HG03378 (cell line): ENCODE measurements at regions not wholly inside any gene's neighbourhood (a gene's known extent, or its start where the extent isn't known, plus 50 kb on each side); places are given as distances from the start of the nearest gene placed in this dataset.

Experiments used
- ATAC-seq: cut with Tn5 transposase; IDR thresholded peaks from one replicate; pipeline ENCODE4 v1.9.1; 2021; ENCODE audit warnings: mild to moderate bottlenecking, moderate library complexity; ENCODE audit not compliant: unreplicated experiment

DNA sequence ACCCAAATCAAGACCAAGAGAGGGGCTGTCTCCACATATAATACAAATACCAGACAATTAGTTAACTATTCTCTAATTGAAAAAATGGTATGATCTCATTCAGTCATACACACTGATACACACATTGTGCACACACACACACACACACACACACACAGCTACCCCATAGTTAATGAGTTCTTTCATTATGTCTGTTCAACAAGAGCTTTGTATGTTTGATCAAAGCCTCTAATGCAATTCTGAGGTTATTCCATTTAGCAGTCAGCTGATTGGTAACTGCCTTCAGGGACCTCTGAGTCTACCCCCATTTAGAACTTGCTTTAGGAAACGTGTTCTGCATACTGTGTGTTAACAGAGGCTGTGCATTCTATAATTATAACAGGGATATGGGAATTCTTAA lies 741.4 kb upstream of the LRRTM4 start:
- no peak for ATAC-seq

DNA sequence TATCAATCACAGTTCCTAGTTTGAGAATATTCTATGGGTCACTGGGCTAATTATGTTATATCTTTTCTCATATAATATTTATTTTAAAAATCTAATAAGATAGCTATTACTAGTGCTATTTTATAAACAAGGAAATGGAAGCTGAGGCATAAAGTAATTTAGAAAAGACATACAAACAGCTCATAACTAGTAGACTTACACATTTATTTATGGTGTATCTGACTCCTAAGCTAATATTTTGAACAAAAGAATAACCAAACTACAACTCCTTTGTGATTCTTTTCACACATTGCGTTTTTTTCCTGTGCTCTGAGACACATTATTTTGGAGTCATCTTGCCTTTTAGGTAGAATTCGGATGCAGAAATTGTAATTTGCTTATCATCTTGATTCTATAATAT lies 742.0 kb upstream of the LRRTM4 start:
- ATAC-seq: no peak

DNA sequence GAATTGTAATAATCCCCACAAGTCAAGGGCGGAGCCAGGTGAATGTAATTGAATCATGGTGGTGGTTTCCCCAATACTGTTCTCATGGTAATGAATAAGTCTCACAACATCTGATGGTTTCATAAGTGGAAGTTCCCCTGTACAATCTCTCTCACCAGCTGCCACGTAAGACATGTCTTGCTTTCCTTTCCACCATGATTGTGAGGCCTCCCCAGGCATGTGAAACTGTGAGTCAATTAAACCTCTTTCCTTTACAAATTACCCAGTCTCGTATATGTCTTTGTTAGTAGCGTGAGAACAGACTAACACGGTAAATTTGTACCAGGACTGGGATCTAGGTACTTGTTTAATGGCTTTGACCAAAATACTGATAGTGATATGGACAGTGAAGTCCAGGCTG lies 744.3 kb upstream of the REG3G start:
- ATAC-seq: no peak

DNA sequence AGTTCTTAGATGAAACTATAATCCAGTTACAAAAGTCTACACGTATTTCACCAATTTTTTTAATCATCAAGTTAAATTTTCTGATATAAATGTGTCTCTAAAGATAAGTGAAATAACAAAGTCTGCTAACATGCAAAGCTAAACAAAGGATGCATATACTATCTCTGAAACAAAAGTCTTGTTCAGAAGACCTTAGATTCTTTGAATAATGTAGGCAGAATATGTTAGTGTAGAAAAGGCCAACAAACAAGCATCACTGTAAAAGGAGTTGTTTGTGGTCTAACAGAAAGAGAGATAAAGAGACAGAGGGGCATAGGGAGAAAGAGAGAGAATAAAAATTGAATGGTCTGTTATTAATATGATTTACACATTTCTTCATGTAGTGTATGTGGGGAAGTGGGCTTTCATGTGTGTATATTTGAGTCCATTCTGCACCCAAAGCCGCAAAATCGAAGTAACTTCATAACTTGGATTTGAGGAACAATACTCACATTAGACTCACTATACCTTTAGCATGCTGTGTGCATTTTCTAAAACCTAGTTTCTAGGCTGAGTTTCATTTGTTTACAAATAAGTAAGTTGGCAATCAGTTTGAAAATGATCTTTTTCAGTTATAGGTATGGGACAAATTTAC lies 734.8 kb upstream of the REG3G start:
- ATAC-seq: no peak

DNA sequence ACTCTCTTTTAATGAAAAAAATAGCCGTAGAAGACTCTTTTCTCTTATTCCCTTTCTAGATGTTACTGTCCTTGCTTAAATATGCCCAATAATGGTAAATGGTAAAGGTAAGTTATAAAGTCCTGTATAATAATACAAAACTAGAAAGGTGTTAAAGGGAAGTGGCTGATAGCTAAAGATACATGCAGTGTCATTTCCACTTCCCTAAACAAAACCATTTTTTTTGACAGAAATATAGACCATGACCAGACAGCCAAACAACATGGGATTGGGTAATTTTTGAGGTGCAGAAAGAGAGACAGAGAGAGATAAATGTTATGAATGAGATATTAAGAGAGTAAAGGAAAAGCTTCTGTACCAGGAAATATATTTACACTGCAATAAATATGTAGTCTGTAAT lies 731.7 kb upstream of the REG3G start:
- no peak for ATAC-seq

DNA sequence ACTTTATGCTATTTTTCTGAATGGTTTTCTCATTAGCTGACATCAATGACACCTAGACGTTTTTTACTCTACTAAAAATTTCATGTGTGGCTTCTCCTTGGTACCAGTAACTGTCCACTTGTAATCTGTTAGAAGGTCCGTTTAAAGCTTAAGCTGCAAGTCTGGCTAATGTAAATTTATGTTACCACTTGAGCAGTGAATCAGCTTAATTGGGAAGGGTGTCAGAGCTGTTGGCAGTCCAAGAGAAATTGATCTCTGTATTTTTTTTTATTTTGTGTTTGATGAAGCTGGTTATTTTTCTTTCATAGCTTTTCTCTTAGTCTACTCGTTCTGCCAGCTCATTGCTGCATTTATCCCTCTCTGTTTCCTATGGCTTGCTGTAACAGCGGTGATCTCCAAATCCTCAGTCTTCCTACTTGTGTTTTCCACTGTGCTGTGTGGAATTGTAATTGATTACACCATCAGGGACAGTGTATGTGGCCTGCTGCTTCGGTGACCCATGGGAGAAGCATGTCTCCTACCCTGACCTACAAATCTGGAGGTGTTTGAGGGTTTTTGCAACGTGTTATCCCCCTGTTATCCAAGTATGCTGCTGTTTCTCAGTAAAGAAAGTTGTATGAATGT lies 724.2 kb upstream of the REG3G start:
- ATAC-seq: no peak

DNA sequence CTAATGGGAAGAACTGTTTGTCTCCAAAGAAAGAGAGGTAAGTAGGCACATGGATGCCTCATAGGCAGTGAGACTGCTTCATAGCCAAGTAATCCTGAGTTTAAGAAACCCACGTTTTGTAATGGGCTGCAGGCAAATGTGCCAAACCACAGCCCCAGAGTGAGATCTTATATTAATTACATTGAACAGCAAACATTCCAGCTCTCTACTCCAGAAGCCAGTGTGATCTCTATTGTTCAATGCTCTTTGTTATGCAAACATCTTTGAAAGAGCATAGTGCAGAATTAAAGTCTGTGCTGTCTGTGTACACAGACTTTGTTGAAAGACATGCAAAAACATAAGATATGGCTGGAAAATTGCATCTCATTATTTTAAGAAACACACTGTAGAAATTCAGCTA lies 720.8 kb upstream of the REG3G start:
- ATAC-seq: no peak

DNA sequence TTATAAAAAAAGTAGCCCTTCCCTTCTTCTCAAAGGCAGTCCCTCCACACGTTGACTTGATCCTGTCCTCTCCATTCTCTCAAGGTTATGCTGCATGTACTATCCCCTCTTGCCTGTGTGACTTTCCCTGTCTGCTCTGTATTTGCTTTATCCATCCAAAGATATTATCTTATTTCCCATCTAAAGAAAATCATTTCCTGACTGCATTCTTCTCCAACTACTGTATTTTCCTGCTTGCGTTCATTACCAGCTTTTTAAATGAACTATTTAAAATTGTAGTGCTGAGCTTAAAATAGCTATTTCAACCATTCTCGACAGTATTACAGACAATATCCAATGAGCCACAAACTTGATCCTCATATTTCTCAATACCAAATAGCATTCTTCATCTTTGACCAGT lies 716.0 kb upstream of the REG3G start:
- ATAC-seq: no peak

DNA sequence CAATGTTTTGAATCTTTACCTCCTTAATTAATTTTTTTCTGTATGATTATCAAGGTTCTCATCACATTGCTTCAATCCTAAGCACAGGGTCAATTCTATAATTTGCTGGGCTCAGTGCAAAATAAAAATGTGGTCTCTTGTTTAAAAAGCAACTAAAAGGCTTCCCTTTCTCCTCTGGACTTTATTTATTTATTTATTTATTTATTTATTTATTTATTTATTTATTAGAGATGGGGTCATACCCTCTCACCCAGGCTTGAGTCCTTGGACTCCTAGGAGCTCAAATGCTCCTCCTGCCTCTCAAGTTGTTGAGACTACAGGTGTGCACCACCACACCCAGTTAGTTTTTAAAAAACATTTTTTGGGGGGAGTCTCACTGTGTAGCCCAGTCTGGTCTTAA lies 710.1 kb upstream of the REG3G start:
- no peak for ATAC-seq

DNA sequence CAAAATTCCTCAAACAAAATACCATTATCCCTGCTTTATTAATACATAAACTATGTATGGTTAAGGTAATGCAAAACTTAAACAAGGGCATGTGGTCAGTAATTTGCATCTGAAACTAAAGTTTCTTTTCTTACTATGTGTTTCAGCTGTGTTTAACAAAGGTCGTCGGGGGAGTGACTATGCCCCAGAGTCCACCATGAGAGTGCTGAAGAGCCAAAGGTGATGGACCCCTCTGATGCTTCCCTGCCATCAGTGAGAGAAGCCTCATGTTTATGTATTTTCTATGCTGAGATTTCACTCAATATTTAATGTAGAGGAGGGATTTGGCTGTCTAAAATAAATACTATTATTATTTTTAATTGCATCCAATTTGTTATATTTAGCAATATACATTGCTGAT lies 707.2 kb upstream of the REG3G start:
- no peak for ATAC-seq

DNA sequence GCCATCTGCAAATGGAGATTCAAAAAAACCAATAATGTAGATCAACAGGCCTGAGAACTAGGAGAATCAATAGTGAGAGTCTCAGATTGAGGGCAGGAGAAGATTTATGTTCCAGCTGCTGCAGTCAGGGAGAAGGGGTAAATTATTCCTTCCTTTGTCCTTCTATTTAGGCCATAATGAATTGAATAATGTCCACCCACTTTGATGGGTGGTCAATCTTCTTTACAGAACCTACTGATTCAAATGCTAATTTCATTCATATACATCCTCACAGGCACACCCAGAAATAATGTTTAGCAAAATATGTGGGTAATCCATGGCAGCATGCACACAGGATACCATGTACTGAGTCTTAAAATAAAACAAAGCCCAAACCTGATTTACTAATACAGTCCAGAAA lies 695.3 kb upstream of the REG3G start:
- ATAC-seq: no peak

DNA sequence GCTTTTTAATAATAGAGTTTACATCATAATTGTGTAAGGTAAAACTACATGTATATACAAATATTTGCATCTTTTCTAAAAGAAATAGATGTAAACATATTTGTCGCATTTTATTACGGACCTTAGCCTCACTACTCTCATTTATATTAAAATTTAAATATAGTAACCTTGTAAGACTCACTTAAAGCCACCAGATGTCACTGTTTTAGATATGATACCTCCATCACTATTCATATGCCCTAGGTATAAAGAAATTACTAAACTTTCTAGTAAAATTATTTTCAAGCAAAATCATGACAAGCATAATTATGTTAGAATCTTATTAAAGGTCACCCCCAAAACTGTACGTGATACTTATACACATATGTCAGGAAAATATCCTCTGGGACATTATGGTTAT lies 674.3 kb upstream of the REG3G start:
- no peak for ATAC-seq

DNA sequence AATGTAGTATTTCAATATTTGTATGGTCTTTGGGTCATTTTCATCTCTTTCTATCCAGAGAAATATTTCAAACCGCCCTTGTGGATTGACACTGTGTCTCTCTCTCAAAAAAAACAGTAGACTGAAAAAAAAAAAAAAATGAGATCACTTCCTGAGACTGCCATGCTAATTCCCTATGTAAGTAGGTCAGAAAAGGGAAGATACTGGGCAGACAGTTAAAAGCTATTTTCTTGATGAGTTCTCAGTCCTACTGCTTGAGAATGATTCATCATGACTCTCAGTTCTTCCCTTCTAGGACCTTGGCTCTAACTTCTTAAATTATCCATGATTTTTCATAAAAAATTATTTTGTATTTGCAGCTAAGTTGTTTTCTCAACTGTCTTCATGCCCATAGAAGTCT lies 672.3 kb upstream of the REG3G start:
- ATAC-seq: no peak

DNA sequence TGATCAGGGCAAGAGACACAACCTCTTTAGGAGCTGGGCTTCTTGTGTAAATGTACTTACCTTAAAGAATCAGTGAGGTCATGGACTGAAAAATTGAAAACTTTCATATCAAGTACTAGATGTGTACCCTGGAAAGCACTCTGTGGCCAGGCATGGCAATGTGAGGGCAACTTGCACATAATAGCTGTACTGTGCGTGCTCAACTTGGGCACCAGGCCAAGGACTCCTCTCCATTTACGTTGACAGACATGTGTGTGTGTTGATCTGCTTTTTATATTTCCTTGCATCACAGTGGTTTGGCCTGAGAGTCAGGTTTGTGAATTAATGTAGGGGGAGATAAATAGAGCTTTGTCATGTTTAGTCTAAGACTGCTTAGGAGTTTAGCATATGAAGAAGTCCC lies 669.5 kb upstream of the REG3G start:
- ATAC-seq: no peak

DNA sequence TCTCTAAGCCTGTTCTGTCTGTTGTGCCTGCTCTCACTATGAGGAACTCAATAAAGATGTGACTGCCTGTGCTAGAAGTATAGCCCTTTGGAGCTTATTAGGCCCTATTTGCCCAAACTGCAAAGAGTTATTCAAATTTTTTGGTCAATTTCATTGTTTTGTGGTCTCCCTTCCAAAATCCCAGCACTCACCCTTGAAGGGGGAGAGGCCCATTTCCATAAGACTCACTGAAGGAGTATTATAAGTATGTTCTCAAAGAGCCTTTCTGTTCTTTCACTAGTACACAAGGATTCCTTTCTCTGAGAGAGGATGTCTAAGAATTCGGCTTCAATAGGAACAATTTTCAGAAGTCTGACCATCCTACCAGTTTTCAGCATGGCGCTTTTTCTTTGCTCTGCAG lies 641.9 kb upstream of the REG3G start:
- ATAC-seq: no peak

DNA sequence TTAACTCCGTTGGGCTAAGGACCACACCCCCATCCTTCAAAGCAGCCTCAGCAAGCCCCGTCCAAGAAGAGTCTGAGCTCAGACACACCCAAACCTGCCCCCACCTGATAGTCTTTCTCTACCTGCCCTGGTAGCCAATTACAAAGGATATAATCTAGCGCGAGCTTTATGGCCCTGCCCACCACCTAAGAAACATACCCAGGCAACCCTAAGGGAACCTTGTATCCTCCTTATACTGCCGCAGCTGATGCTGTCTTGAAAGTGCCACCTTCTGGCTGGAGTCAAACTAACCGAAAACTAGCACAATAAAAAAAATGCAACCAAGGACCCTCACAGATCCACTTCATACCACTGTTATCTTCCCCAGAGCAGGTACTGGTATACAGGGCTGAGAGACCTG lies 628.3 kb upstream of the REG3G start:
- ATAC-seq: no peak

DNA sequence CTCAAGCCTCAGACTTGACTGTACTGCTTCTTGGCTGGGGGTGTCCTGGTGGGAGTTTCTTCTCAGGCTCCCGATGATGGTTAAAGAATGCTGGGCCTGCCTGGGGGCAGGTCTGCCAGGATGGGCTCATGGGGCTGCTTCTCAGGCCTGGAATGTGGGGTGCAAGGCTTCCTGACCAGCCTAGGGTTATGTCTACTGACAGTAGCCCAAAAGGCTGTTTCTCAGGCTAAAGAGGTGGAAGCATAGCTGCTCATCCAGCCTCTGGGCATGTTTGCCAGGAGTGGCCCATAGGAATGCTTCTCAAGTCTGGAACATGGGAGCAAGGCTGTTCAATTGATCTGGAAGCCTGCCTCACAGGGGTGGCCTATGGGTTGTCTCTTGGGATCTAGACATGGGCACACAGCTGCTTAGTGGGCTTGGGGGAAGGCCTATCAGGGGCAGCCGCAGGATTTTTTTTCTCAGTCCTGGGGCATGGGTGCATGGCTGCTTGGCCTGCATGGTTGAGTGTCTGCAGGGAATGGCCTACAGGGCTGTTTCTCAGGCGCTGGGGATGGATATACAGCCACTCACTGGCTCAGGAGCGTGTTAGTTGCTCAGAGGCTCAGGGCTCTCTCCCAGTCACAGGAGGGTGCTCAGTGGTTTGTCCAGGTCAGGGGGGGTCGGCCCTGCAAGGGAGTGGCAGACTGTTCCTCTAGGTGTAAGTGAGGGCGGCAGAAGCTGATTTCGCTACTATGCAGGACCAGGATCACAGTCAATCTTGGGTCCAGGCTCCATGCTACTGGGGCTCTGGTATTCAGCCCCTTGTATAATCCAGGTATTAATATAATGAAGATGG lies 617.3 kb upstream of the REG3G start:
- ATAC-seq: no peak

DNA sequence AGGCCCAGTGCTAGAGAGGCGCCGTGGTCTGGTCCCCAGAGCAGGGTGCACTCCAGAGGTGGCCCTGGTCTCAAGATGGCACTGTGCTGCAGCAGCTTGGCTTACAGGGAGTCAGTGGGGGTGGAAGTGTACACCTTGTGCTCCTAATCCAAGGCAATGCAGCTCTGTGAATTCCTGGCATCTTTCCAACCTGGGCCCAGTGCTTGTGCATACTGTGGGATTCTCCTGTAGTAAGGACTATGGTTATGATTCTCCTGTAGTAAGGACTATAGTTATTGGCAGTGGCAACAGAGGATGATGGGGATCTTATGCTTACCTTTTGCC lies 616.7 kb upstream of the REG3G start:
- ATAC-seq: no peak

DNA sequence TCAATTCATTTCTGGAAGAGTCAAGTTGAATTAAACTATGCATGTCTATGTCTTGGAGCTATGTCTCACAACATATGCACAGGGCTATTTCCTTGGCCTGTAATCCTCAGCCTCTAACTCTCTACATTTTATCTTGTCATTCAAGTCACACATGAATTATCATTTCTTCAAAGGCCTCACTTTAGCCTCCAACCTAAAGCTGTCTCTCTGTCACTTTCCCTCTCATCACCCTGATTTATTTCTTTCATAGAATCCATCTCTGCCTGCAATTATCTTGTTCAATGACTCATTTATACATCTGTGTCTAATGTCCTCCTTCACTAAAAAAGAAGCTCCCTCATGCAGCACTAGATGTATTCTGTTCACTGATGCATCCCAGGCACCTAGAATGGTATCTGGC lies 614.2 kb upstream of the REG3G start:
- ATAC-seq: no peak

DNA sequence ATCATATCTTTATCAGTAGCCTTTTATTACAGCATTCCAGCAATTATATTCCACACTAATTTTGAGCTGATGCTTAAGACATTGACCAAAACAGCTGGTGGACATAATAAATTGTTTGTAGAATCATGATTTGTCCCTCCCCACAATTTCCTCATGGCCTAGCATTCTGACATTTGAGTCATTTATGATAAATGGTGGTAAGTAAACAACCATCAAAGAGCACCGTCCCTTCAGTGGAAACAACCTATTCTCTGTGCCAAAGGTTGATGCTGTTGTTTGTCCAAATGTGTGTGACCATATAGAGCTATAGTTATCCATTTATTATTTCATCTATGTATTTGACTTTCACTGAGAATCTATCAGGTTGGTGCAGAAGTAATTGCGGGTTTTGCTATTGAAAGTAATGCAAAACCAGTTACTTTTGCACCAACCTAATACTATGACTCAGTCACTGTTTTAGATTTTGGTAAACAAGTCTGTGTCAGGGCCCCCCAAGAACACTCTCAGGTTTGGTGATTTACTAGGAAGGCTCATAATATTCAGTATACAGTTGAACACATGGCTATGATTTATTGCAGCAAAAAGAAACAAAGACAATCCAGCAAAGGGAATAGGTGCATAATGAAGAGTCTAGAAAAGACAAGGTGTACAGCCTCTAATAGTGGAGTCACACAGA lies 608.7 kb upstream of the REG3G start:
- no peak for ATAC-seq

DNA sequence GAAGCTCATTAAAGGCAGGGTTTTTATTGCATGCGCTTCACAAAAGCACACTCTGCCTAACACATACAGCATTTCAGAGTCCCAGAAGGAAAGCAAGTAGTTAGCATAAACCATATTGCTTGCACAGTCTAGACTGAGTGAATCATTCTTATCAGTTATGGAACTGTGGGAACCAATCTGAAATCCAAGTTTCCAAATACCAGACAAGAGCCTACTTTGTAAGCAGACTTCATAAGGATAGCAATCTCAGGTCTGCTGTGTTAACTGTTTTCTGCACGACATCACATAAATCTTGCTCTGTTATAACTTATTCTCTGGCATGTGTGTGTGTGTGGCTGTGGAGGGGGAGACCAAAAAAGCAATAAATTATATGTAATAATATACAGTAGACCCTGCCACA lies 608.1 kb upstream of the REG3G start:
- no peak for ATAC-seq

DNA sequence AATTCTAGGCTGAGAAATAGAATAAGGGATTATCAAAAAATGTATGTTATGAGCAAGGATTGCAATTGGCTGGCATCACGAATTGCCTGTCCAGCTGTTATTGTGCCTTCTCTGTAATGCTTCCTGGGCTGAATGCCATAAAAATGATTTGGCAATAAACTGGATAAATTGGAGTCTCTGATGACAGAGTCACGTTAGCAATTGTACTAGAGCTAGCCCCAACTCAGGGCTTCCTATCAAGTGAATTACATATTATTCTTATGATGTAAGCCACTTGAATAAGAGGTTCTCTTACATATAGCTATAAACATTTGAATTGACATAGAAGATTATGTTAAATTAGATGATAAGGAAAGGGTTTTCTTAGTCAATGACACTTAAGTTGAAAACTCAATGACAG lies 607.5 kb upstream of the REG3G start:
- ATAC-seq: no peak
